ENCODE measurements at regions not wholly inside any gene's neighbourhood (a gene's known extent, or its start where the extent isn't known, plus 50 kb on each side); places are given as distances from the start of the nearest gene placed in this dataset.

DNA sequence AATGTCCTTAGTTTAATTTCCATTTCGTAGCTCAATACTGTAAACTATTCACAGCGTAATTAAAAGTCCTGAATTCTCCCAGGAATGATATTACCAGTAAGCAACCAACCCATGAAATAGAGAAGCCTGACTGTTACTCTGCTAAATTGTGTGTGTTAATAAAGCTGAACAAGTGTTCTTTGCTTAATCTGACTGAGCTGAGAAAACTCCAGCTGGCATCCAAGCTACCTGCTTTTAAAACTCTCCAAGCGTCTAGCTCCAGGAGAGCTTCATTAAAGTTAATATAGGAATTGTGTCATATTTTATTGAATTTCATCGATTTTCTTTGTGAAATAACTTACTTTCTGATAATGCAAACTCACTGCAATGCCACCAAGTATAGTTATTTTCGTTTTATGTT lies 524.4 kb downstream of the SLC16A7 start:
- TF ChIP-seq CTCF (IDR thresholded peaks at IDR 0.05), result no peak
- Histone ChIP-seq H3K36me3 (no peaks in the 10 kb centered on the region), H3K27ac (no peak overlapping the region), H3K9me3 (no peaks in the 10 kb centered on the region), H3K4me3 (ENCODE audit: low read depth in 1 of 2, low read length in 1 of 2) (no peak overlapping the region), H3K27me3 (no peaks in the 10 kb centered on the region), H3K4me1 (ENCODE audit: control insufficient read depth in 1 of 2, insufficient read depth in 1 of 2, low read depth in 1 of 2, low read length in 1 of 2) (no peaks in the 10 kb centered on the region)

- no peaks in the 10 kb centered on the region for H3K27me3 ChIP-seq
- no peak for TF ChIP-seq CTCF (IDR thresholded peaks at IDR 0.05)
- no peaks in the 10 kb centered on the region for H3K36me3 ChIP-seq
- no peaks in the 10 kb centered on the region for H3K9me3 ChIP-seq
- H3K27ac ChIP-seq, result no peak overlapping the region
- H3K4me3 ChIP-seq (ENCODE audit: low read depth in 1 of 2, low read length in 1 of 2), result no peak overlapping the region
- H3K4me1 ChIP-seq (ENCODE audit: control insufficient read depth in 1 of 2, insufficient read depth in 1 of 2, low read depth in 1 of 2, low read length in 1 of 2), result no peaks in the 10 kb centered on the region
These were observed 527.7 kb downstream of the SLC16A7 start for GRCh38 chr12:60123557-60123956.

DNA sequence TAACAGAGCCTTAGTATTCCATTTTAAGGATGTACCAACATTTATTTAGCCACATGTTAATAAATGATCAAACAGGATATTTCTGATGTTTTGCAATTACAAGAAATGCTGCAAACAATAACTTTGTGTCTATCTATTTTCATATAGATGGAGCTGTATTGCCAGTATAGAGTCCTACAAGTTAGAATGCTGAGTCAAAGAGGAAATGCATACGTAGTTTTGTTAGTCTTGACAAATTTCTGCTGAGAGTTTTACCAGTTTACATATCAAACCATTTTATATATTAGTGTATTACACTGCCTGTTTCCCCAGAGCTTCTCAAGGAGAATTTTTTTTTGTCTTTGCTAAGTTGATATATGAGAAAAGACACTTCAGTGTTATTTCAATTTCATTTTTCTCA lies 541.7 kb downstream of the SLC16A7 start:
- Histone ChIP-seq H3K36me3 (no peaks in the 10 kb centered on the region), H3K27me3 (no peaks in the 10 kb centered on the region), H3K4me3 (ENCODE audit: low read depth in 1 of 2, low read length in 1 of 2) (no peak overlapping the region), H3K9me3 (no peaks in the 10 kb centered on the region), H3K27ac (no peak overlapping the region), H3K4me1 (ENCODE audit: control insufficient read depth in 1 of 2, insufficient read depth in 1 of 2, low read depth in 1 of 2, low read length in 1 of 2) (no peaks in the 10 kb centered on the region)
- no peak for TF ChIP-seq CTCF (IDR thresholded peaks at IDR 0.05)

GRCh38 chr12:60138526-60138925 lies 542.7 kb downstream of the SLC16A7 start:
- no peak for TF ChIP-seq CTCF (IDR thresholded peaks at IDR 0.05)

GRCh38 chr12:60144395-60144794 lies 548.6 kb downstream of the SLC16A7 start:
- Histone ChIP-seq H3K36me3 (no peaks in the 10 kb centered on the region), H3K4me1 (ENCODE audit: control insufficient read depth in 1 of 2, insufficient read depth in 1 of 2, low read depth in 1 of 2, low read length in 1 of 2) (no peaks in the 10 kb centered on the region), H3K9me3 (no peaks in the 10 kb centered on the region), H3K27me3 (no peaks in the 10 kb centered on the region), H3K27ac (no peak overlapping the region), H3K4me3 (ENCODE audit: low read depth in 1 of 2, low read length in 1 of 2) (no peak overlapping the region)
- TF ChIP-seq CTCF (IDR thresholded peaks at IDR 0.05), result no peak

More at GRCh38 chr12:60138526-60138925, 542.7 kb downstream of the SLC16A7 start:
- no peaks in the 10 kb centered on the region for H3K36me3 ChIP-seq
- no peaks in the 10 kb centered on the region for H3K4me1 ChIP-seq (ENCODE audit: control insufficient read depth in 1 of 2, insufficient read depth in 1 of 2, low read depth in 1 of 2, low read length in 1 of 2)
- H3K4me3 ChIP-seq (ENCODE audit: low read depth in 1 of 2, low read length in 1 of 2), result no peak overlapping the region
- H3K27ac ChIP-seq, result no peak overlapping the region
- H3K9me3 ChIP-seq, result no peaks in the 10 kb centered on the region
- H3K27me3 ChIP-seq, result no peaks in the 10 kb centered on the region

- TF ChIP-seq CTCF (IDR thresholded peaks at IDR 0.05), result no peak
- Histone ChIP-seq H3K27me3 (no peaks in the 10 kb centered on the region), H3K36me3 (no peaks in the 10 kb centered on the region), H3K4me1 (ENCODE audit: control insufficient read depth in 1 of 2, insufficient read depth in 1 of 2, low read depth in 1 of 2, low read length in 1 of 2) (no peaks in the 10 kb centered on the region), H3K4me3 (ENCODE audit: low read depth in 1 of 2, low read length in 1 of 2) (no peak overlapping the region), H3K27ac (no peak overlapping the region), H3K9me3 (no peaks in the 10 kb centered on the region)
These were observed 552.3 kb downstream of the SLC16A7 start for GRCh38 chr12:60148109-60148508.

Measured in neutrophil (primary cell).